Activated CD4-positive, CD25-positive, alpha-beta regulatory T cell (primary cell): ENCODE measurements at regions not wholly inside any gene's neighbourhood (a gene's known extent, or its start where the extent isn't known, plus 50 kb on each side); places are given as distances from the start of the nearest gene placed in this dataset.

ENCODE experiments used
- DNase-seq, 4 experiments: peaks; one replicate each; lab custom pipeline; 2025; lab: John Stamatoyannopoulos, UW

GRCh38 chr10:121332829-121333765, 265.1 kb downstream of the FGFR2 start:
- DNase-seq: no peak

GRCh38 chr10:121335386-121335925, 262.8 kb downstream of the FGFR2 start:
- no peak for DNase-seq

GRCh38 chr10:121337427-121337826, 260.8 kb downstream of the FGFR2 start:
- DNase-seq: no peak

DNA sequence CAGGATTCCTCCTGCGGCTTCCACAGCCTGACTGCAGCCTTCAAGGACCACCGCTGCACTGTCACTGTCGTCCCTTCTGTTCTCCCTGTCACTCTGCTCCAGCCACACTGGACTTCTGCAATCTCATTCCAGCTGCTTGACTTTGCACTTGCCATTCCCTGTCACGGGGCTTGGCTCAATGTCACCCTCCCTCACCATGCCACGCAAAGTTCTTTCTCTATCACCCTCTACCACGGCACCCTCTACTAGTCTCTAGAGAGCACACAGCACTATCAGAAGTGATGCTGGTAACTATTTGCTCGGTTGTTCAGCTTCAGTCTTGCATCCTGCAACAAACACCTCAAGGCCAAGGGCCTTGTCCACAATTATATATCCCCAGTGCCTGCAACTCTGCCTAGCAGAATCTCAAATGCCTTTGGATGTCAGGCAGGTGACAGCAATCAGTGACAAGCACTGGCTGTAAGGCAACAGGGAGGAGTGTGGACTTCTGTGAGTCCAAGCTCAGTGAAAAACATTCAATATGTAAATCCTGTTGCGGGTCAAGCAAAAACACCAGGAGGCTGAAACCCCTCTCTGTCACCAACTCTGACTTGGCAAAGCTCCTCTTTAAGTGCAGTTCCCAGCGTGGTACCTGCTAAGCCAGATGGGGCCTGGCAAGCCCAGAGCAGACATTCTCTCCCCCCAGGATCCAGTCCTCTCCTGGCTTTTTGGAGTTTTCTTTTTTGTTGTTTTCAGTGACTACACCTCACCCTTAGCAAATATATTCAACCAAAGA, 259.9 kb downstream of the FGFR2 start:
- DNase-seq: no peak

DNA sequence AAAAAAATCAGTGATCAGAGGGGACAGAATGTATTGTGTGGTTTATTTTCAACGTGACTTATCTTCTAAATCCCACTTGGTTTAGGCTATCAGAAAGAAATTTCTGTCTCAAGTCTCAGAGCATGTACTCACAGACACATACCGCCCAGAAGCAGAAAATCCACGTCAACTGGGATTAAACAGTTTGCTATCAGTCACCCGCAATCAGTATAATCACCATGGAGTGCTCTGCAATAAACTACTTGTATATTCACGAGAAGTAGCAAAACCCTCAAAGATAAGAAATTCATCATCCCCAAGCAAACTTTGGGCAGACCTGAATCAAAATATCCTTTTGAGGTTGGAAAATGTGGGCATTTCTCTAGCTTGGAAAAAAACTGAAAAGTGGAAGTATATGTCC, 259.1 kb downstream of the FGFR2 start:
- DNase-seq: no peak

- no peak for DNase-seq
Observed at GRCh38 chr10:121340271-121340831, 257.9 kb downstream of the FGFR2 start.

- DNase-seq: no peak
Observed at GRCh38 chr10:121351540-121351939, 246.7 kb downstream of the FGFR2 start.

- no peak for DNase-seq
Observed at GRCh38 chr10:121352231-121352855, 245.9 kb downstream of the FGFR2 start.

DNA sequence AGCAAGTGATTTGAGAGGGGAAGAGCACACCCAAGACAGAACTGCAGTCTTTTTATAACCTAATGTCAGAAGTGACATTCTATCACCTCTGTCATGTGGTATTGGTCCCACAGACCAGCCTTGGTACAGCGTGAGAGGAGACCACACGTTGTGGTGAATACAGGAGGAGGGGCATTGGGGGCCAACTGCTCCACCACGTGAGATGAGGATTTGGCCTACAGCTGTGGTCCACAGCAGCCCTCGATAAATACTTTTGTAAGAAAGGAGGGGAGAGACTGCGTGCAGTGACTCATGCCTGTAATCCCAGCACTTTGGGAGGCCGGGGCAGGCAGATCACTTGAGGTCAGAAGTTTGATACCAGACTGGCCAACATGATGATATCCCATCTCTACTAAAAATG, 243.1 kb downstream of the FGFR2 start:
- no peak for DNase-seq

DNA sequence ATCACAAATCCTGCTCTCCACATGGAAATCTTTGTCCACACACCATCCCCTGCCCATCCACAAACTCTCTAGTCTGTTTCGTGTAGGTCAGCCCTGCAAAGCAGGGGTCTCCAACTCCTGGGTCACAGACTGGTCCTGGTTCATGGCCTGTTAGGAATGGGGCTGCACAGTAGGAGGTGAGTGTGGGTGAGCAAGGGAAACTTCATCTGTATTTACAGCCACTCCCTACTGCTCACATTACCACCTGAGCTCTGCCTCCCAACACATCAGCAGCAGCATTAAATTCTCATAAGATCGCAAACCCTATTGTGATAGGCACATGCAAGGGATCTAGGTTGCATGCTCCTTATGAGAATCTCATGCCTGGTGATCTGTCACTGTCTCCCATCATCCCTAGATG, 242.1 kb downstream of the FGFR2 start:
- no peak for DNase-seq

GRCh38 chr10:121357401-121357800, 240.8 kb downstream of the FGFR2 start:
- no peak for DNase-seq

- no peak for DNase-seq
Observed at GRCh38 chr10:121362026-121362425, 236.2 kb downstream of the FGFR2 start.

GRCh38 chr10:121365566-121365965, 232.7 kb downstream of the FGFR2 start:
- DNase-seq: no peak

DNA sequence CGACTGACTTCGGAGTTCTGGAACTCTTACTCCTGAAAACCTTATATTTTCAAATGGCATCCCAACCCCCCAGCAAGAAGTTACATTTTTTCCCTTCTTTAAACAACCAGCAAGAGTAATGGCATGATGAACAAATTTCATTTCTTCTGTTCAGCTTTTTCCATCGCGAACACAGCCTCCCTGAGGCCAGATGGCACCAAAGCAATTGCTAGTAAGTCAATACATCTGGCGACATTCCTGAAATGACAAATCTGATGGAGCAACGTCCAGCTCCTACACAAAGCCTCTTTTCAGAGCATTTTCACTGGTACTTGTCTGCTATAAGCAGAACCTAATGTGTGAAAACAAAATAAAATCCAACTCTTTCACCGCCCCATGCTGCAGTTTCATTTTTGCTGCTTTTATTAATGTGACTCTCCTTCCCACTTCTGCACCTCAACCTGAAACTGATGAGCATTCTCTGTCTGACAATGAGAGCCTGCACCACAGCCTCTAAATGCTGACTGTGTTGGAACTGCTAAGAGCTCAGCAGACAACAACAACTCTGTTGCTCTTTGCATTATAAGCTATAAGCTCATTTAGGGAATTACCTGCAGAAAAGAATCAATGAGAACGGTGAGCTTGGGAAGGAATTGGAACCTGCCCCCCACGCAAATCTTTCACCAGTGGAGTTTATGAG, 229.8 kb downstream of the FGFR2 start:
- DNase-seq: no peak

DNA sequence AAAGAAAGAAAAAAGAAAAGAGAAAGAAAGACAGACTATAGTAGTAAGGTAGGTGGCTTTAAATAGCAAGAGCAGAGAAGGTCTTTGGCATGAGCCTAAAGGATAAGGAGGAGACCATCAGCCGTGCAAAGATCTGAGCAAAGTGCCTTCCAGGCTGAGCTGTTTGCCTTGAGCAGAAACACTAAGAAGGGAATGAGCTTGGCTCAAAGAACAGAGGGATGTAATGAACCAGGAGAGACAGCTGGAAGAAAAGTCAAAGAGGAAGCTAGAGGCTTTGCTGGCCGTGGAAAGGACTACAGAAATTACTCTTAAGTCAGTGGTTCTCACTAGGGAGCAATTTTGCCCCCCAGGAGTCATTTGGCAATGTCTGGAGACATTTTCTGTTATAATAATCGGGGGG, 228.6 kb downstream of the FGFR2 start:
- no peak for DNase-seq

GRCh38 chr10:121371836-121372235, 226.4 kb downstream of the FGFR2 start:
- no peak for DNase-seq

DNA sequence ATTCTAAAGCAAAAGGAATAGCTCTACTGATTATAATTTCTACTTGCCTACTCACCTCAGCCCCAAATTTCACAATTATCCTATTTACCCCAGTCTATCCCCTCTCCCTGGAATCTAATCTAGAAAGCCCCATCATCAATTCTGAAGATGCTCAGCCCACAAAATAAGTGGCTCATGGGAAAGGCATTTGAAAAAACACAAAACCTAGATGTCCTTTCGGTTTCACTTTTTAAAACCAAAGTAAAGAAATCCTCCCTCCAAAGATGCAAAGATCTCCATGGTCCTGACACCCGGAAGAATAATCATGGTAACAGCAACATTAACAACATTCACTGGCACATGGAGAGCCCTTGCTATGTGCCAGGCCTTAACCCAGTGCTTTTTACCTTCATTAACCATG, 224.8 kb downstream of the FGFR2 start:
- no peak for DNase-seq

DNA sequence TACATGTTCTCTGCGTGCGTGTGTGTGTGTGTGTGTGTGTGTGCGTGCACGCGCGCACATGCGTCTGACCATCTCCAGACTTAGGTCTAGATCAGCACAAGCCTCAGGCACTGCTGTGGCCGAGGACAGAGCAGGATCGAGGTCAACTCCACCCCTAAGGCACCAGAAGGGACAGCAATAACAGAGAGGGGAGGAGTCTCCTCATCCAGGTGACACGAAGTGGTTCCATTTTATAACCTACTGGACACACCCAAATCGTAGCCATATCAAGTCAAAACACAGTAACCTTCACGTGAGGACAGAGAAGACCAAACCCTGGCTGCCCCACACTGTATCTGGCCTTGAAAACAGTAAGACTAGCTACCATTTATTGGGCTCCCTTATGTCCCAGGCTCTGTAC, 224.1 kb downstream of the FGFR2 start:
- DNase-seq: no peak

GRCh38 chr10:121375172-121375571, 223.1 kb downstream of the FGFR2 start:
- DNase-seq: no peak

DNA sequence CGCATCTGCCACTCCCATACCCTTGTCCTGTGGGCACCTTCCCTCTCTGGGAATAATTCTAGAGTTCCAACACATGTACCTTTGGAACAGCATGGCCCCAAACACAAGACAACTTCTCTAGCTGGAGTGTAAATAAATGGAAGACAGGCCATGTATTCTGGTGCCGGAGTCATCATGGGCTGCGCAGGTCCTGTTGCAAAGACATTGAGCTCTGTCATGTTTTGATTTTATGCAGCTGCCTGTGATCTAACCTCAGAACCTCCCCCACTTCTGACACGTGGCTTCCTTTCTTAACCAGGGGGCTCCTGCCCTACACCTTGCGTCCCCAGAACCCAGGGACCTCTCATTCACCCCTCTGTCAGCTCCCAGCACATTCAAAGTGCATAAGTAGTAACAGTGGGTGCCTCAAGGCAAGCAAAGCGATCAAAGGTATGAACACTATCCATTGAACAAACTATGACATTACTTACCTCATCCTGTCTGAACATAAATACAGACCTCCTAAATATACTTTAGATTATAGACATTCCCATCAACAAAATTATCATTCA, 219.9 kb downstream of the FGFR2 start:
- no peak for DNase-seq

GRCh38 chr10:121379013-121379412, 219.2 kb downstream of the FGFR2 start:
- DNase-seq: no peak
